ENCODE measurements at regions not wholly inside any gene's neighbourhood (a gene's known extent, or its start where the extent isn't known, plus 50 kb on each side); places are given as distances from the start of the nearest gene placed in this dataset.

GRCh38 chr3:117080872-117081271 lies 371.3 kb downstream of the TUSC7 start:
- DNase-seq (ENCODE audit: low read depth) (no peak), FAIRE-seq (no peak)
- no peak overlapping the region for H3K4me3 ChIP-seq (ENCODE audit: insufficient read depth, low read depth, low read length)
- H3K4me1 ChIP-seq (ENCODE audit: insufficient read depth, low read length), result no peaks in the 10 kb centered on the region
- H3K9me3 ChIP-seq (ENCODE audit: insufficient read depth, low read depth, low read length), result no peaks in the 10 kb centered on the region
- Mint-ChIP-seq H3K4me1 (ENCODE audit: low read depth, unreplicated experiment) (no peaks in the 10 kb centered on the region), H3K27ac (ENCODE audit: unreplicated experiment) (no peak overlapping the region), H3K9me3 (ENCODE audit: unreplicated experiment) (peaks cover 3% of the 10 kb centered on the region), H3K4me3 (ENCODE audit: unreplicated experiment) (no peak overlapping the region), H3K27me3 (ENCODE audit: low read depth, unreplicated experiment) (no peaks in the 10 kb centered on the region), H3K36me3 (ENCODE audit: low read depth, unreplicated experiment) (no peaks in the 10 kb centered on the region)
- H3K36me3 ChIP-seq (ENCODE audit: insufficient read depth, low read length), result no peaks in the 10 kb centered on the region
- H3K9ac ChIP-seq (ENCODE audit: low read length), result no peak overlapping the region
- no peaks in the 10 kb centered on the region for H4K20me1 ChIP-seq (ENCODE audit: insufficient read depth, low read length)
- H3K4me2 ChIP-seq (ENCODE audit: low read length), result no peak overlapping the region
- no peaks in the 10 kb centered on the region for H3K79me2 ChIP-seq (ENCODE audit: insufficient read depth, low read length)
- H3K27ac ChIP-seq (ENCODE audit: low read depth, low read length), result no peak overlapping the region
- TF ChIP-seq, protein P1, sequence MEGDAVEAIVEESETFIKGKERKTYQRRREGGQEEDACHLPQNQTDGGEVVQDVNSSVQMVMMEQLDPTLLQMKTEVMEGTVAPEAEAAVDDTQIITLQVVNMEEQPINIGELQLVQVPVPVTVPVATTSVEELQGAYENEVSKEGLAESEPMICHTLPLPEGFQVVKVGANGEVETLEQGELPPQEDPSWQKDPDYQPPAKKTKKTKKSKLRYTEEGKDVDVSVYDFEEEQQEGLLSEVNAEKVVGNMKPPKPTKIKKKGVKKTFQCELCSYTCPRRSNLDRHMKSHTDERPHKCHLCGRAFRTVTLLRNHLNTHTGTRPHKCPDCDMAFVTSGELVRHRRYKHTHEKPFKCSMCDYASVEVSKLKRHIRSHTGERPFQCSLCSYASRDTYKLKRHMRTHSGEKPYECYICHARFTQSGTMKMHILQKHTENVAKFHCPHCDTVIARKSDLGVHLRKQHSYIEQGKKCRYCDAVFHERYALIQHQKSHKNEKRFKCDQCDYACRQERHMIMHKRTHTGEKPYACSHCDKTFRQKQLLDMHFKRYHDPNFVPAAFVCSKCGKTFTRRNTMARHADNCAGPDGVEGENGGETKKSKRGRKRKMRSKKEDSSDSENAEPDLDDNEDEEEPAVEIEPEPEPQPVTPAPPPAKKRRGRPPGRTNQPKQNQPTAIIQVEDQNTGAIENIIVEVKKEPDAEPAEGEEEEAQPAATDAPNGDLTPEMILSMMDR (IDR thresholded peaks at IDR 0.05; ENCODE audit: insufficient read depth, low read depth, low read length), result no peak
- TF ChIP-seq EZH2 (IDR thresholded peaks at IDR 0.05; ENCODE audit: insufficient read depth, low read length), result no peak
- no peak overlapping the region for H2AFZ ChIP-seq (ENCODE audit: low read depth, low read length)
- no peaks in the 10 kb centered on the region for H3K27me3 ChIP-seq (ENCODE audit: insufficient read depth, low read length)

DNA sequence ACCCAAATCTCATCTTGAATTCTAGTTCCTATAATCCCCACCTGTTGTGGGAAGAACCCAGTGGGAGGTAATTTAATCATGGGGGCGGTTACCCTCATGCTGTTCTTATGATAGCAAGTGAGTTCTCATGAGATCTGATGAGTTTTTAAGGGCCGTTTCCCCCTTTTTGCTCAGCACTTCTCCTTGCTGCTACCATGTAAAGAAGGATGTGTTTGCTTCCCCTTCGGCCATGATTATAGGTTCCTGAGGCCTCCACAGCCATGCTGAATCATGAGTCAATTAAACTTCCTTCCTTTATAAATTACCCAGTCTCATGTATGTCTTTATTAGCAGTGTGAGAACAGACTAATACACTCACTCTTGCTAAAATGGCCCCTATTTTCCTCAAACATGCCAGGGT lies 374.7 kb downstream of the TUSC7 start:
- H3K4me1 ChIP-seq (ENCODE audit: insufficient read depth, low read length), result no peaks in the 10 kb centered on the region
- H3K4me3 ChIP-seq (ENCODE audit: insufficient read depth, low read depth, low read length), result no peak overlapping the region
- no peaks in the 10 kb centered on the region for H3K27me3 ChIP-seq (ENCODE audit: insufficient read depth, low read length)
- Mint-ChIP-seq H3K9me3 (ENCODE audit: unreplicated experiment) (peaks cover 3% of the 10 kb centered on the region), H3K27me3 (ENCODE audit: low read depth, unreplicated experiment) (no peaks in the 10 kb centered on the region), H3K36me3 (ENCODE audit: low read depth, unreplicated experiment) (no peaks in the 10 kb centered on the region), H3K4me3 (ENCODE audit: unreplicated experiment) (no peak overlapping the region), H3K4me1 (ENCODE audit: low read depth, unreplicated experiment) (no peaks in the 10 kb centered on the region), H3K27ac (ENCODE audit: unreplicated experiment) (no peak overlapping the region)
- H3K9me3 ChIP-seq (ENCODE audit: insufficient read depth, low read depth, low read length), result no peaks in the 10 kb centered on the region
- H4K20me1 ChIP-seq (ENCODE audit: insufficient read depth, low read length), result no peaks in the 10 kb centered on the region
- no peaks in the 10 kb centered on the region for H3K79me2 ChIP-seq (ENCODE audit: insufficient read depth, low read length)
- FAIRE-seq (no peak), DNase-seq (ENCODE audit: low read depth) (no peak)
- no peak overlapping the region for H3K4me2 ChIP-seq (ENCODE audit: low read length)
- H3K27ac ChIP-seq (ENCODE audit: low read depth, low read length), result no peak overlapping the region
- TF ChIP-seq EZH2 (IDR thresholded peaks at IDR 0.05; ENCODE audit: insufficient read depth, low read length), result no peak
- TF ChIP-seq, protein P1 (IDR thresholded peaks at IDR 0.05; ENCODE audit: insufficient read depth, low read depth, low read length), result no peak
- H3K36me3 ChIP-seq (ENCODE audit: insufficient read depth, low read length), result no peaks in the 10 kb centered on the region
- H3K9ac ChIP-seq (ENCODE audit: low read length), result no peak overlapping the region
- no peak overlapping the region for H2AFZ ChIP-seq (ENCODE audit: low read depth, low read length)

- Histone ChIP-seq H4K20me1 (ENCODE audit: insufficient read depth, low read length) (no peaks in the 10 kb centered on the region), H2AFZ (ENCODE audit: low read depth, low read length) (no peak overlapping the region), H3K79me2 (ENCODE audit: insufficient read depth, low read length) (no peaks in the 10 kb centered on the region), H3K4me3 (ENCODE audit: insufficient read depth, low read depth, low read length) (no peak overlapping the region), H3K27me3 (ENCODE audit: insufficient read depth, low read length) (no peaks in the 10 kb centered on the region), H3K4me2 (ENCODE audit: low read length) (no peak overlapping the region), H3K9ac (ENCODE audit: low read length) (no peak overlapping the region), H3K36me3 (ENCODE audit: insufficient read depth, low read length) (no peaks in the 10 kb centered on the region), H3K9me3 (ENCODE audit: insufficient read depth, low read depth, low read length) (no peaks in the 10 kb centered on the region), H3K4me1 (ENCODE audit: insufficient read depth, low read length) (no peaks in the 10 kb centered on the region), H3K27ac (ENCODE audit: low read depth, low read length) (no peak overlapping the region)
- peaks cover 3% of the 10 kb centered on the region for H3K9me3 Mint-ChIP-seq (ENCODE audit: unreplicated experiment)
- no peaks in the 10 kb centered on the region for H3K27me3 Mint-ChIP-seq (ENCODE audit: low read depth, unreplicated experiment)
- H3K36me3 Mint-ChIP-seq (ENCODE audit: low read depth, unreplicated experiment), result no peaks in the 10 kb centered on the region
- H3K27ac Mint-ChIP-seq (ENCODE audit: unreplicated experiment), result no peak overlapping the region
- TF ChIP-seq EZH2 (IDR thresholded peaks at IDR 0.05; ENCODE audit: insufficient read depth, low read length), result no peak
- TF ChIP-seq, protein P1 (IDR thresholded peaks at IDR 0.05; ENCODE audit: insufficient read depth, low read depth, low read length), result no peak
- FAIRE-seq (no peak), DNase-seq (ENCODE audit: low read depth) (no peak)
- H3K4me1 Mint-ChIP-seq (ENCODE audit: low read depth, unreplicated experiment), result no peaks in the 10 kb centered on the region
- H3K4me3 Mint-ChIP-seq (ENCODE audit: unreplicated experiment), result no peak overlapping the region
Measured at GRCh38 chr3:117084739-117085270, 375.2 kb downstream of the TUSC7 start.

All from astrocyte (in vitro differentiated cells and primary cell).